Stomach (tissue), 4 donors: ENCODE measurements at regions not wholly inside any gene's neighbourhood (a gene's known extent, or its start where the extent isn't known, plus 50 kb on each side); places are given as distances from the start of the nearest gene placed in this dataset.

Experiments
- CTCF ChIP-seq, 7 experiments: fragments of 450-650 bp in 4 of 7; fragments of 200-600 bp in 3 of 7; sonication (generic) in 3 of 7; IDR thresholded peaks; one replicate each; pipeline ENCODE4 v1.5.1; 2016 to 2019; ENCODE audit warnings: antibody characterized with exemption in 7 of 7, control low read depth in 2 of 7, mild to moderate bottlenecking in 1 of 7
- EP300 ChIP-seq: sonication (generic); formaldehyde crosslinking; IDR thresholded peaks from one replicate; pipeline ENCODE4 v1.6.1; 2017; ENCODE audit warnings: antibody characterized with exemption
- POLR2A ChIP-seq, 4 donors: fragments of 450-650 bp; IDR thresholded peaks; one replicate each; pipeline ENCODE4 v1.6.1; 2016; ENCODE audit warnings: antibody characterized with exemption in 4 of 4, control low read depth in 2 of 4, mild to moderate bottlenecking in 1 of 4, moderate library complexity in 1 of 4
- POLR2AphosphoS5 ChIP-seq, 3 donors: sonication (generic); formaldehyde crosslinking; IDR thresholded peaks; one replicate each; pipeline ENCODE4 v1.6.1; 2016; ENCODE audit warnings: antibody characterized with exemption in 3 of 3

GRCh38 chr9:27763831-27764230, 190.6 kb upstream of the C9orf72 start:
- TF ChIP-seq CTCF (IDR thresholded peaks at IDR 0.05) (no peak), POLR2AphosphoS5 (IDR thresholded peaks at IDR 0.05) (no peak), EP300 (no peak), POLR2A (IDR thresholded peaks at IDR 0.05) (no peak)
